Fibroblast of villous mesenchyme (primary cell): ENCODE measurements at regions not wholly inside any gene's neighbourhood (a gene's known extent, or its start where the extent isn't known, plus 50 kb on each side); places are given as distances from the start of the nearest gene placed in this dataset.
"Not testable (repeated sequence)": the region's sequence is repeated elsewhere in the genome, so short reads cannot be mapped to it uniquely, and the experiment has no call there.

Experiments used
- DNase-seq: peaks from one replicate; pipeline ENCODE4 v3.0.0-alpha.2; 2010; ENCODE audit warnings: low read depth
- H3K4me3 ChIP-seq: 2 replicates; pipeline ENCODE4 v1.5.1; 2011; ENCODE audit warnings: low read depth, mild to moderate bottlenecking, low read length
- CTCF ChIP-seq: IDR thresholded peaks from 2 replicates; pipeline ENCODE4 v1.5.1; 2012; ENCODE audit warnings: low read depth, mild to moderate bottlenecking, low read length; ENCODE audit not compliant: insufficient read depth

GRCh38 chr12:86959766-86960458 lies 703.7 kb upstream of the MGAT4C start:
- H3K4me3 ChIP-seq = no peak overlapping the region
- no peak for DNase-seq
- no peak for TF ChIP-seq CTCF

- no peak for DNase-seq
- no peak overlapping the region for H3K4me3 ChIP-seq
- TF ChIP-seq CTCF = no peak
Measured at GRCh38 chr12:86950444-86950843, 694.3 kb upstream of the MGAT4C start.

- H3K4me3 ChIP-seq = no peak overlapping the region
- no peak for DNase-seq
- no peak for TF ChIP-seq CTCF
Measured at GRCh38 chr12:86950043-86950442, 693.9 kb upstream of the MGAT4C start.

GRCh38 chr12:86948851-86949250 lies 692.7 kb upstream of the MGAT4C start:
- no peak overlapping the region for H3K4me3 ChIP-seq
- TF ChIP-seq CTCF = no peak
- peak; percentile 30 for DNase-seq

- H3K4me3 ChIP-seq = no peak overlapping the region
- no peak for DNase-seq
- no peak for TF ChIP-seq CTCF
Measured at GRCh38 chr12:86945685-86946196, 689.5 kb upstream of the MGAT4C start.

- not testable (repeated sequence) for H3K4me3 ChIP-seq, DNase-seq
Measured at GRCh38 chr12:86944197-86944819, 688.1 kb upstream of the MGAT4C start.

- no peak overlapping the region for H3K4me3 ChIP-seq
- no peak for DNase-seq
- no peak for TF ChIP-seq CTCF
Measured at GRCh38 chr12:86931714-86932113, 675.5 kb upstream of the MGAT4C start.
